Right lung (tissue), 2 donors: ENCODE measurements at regions not wholly inside any gene's neighbourhood (a gene's known extent, or its start where the extent isn't known, plus 50 kb on each side); places are given as distances from the start of the nearest gene placed in this dataset.
"Not testable (repeated sequence)": the region's sequence is repeated elsewhere in the genome, so short reads cannot be mapped to it uniquely, and the experiment has no call there.

Source experiments
- DNase-seq, 2 donors: peaks; one replicate each; pipeline ENCODE4 v3.0.0-alpha.2; 2013

- DNase-seq: no peak
These were observed 260.3 kb downstream of the ADGRD1 start for GRCh38 chr12:131213896-131214442.

GRCh38 chr12:131214936-131215335, 261.2 kb downstream of the ADGRD1 start:
- DNase-seq: not testable (repeated sequence)

- not testable (repeated sequence) for DNase-seq
These were observed 262.9 kb downstream of the ADGRD1 start for GRCh38 chr12:131216587-131216986.

GRCh38 chr12:131217024-131217586, 263.4 kb downstream of the ADGRD1 start:
- no peak for DNase-seq

- DNase-seq: peak; percentile 35 to 49
These were observed 264.6 kb downstream of the ADGRD1 start for GRCh38 chr12:131218026-131218922.

GRCh38 chr12:131218923-131219669, 265.4 kb downstream of the ADGRD1 start:
- DNase-seq: no peak

GRCh38 chr12:131219670-131220330, 266.1 kb downstream of the ADGRD1 start:
- DNase-seq: no peak

GRCh38 chr12:131220331-131220685, 266.6 kb downstream of the ADGRD1 start:
- DNase-seq: no peak

- no peak for DNase-seq
These were observed 267.6 kb downstream of the ADGRD1 start for GRCh38 chr12:131221061-131221956.

- no peak for DNase-seq
These were observed 268.2 kb downstream of the ADGRD1 start for GRCh38 chr12:131221957-131222328.

- DNase-seq: peak in 1 of 2 donors; percentile 34
These were observed 268.8 kb downstream of the ADGRD1 start for GRCh38 chr12:131222329-131223139.

- DNase-seq: no peak
These were observed 269.6 kb downstream of the ADGRD1 start for GRCh38 chr12:131223171-131223761.

GRCh38 chr12:131223791-131224225, 270.1 kb downstream of the ADGRD1 start:
- no peak for DNase-seq

- DNase-seq: not testable (repeated sequence)
These were observed 270.7 kb downstream of the ADGRD1 start for GRCh38 chr12:131224226-131225065.

GRCh38 chr12:131225066-131225380, 271.3 kb downstream of the ADGRD1 start:
- not testable (repeated sequence) for DNase-seq

- DNase-seq: no peak
These were observed 272.9 kb downstream of the ADGRD1 start for GRCh38 chr12:131226345-131227265.

- not testable (repeated sequence) for DNase-seq
These were observed 273.9 kb downstream of the ADGRD1 start for GRCh38 chr12:131227641-131228040.
